ENCODE measurements at regions not wholly inside any gene's neighbourhood (a gene's known extent, or its start where the extent isn't known, plus 50 kb on each side); places are given as distances from the start of the nearest gene placed in this dataset.

GRCh38 chr14:97773598-97773997 is 976.4 kb downstream of the VRK1 start:
- no peak for TF ChIP-seq CTCF (conservative IDR thresholded peaks at IDR 0.05; ENCODE audit: low read depth, low read length)
- no peak for DNase-seq (ENCODE audit: low read depth)
- H3K4me3 ChIP-seq (ENCODE audit: low read depth, low read length), result no peak overlapping the region

GRCh38 chr14:97776890-97777558 is 979.8 kb downstream of the VRK1 start:
- no peak for TF ChIP-seq CTCF (conservative IDR thresholded peaks at IDR 0.05; ENCODE audit: low read depth, low read length)
- H3K4me3 ChIP-seq (ENCODE audit: low read depth, low read length), result no peak overlapping the region
- no peak for DNase-seq (ENCODE audit: low read depth)

- H3K4me3 ChIP-seq (ENCODE audit: low read depth, low read length), result no peak overlapping the region
- no peak for TF ChIP-seq CTCF (conservative IDR thresholded peaks at IDR 0.05; ENCODE audit: low read depth, low read length)
- DNase-seq (ENCODE audit: low read depth), result no peak
Observed at GRCh38 chr14:97777622-97778355, 980.6 kb downstream of the VRK1 start.

- no peak overlapping the region for H3K4me3 ChIP-seq (ENCODE audit: low read depth, low read length)
- TF ChIP-seq CTCF (conservative IDR thresholded peaks at IDR 0.05; ENCODE audit: low read depth, low read length), result no peak
- DNase-seq (ENCODE audit: low read depth), result no peak
Observed at GRCh38 chr14:97779140-97779539, 982.0 kb downstream of the VRK1 start.

GRCh38 chr14:97780804-97781203 is 983.6 kb downstream of the VRK1 start:
- H3K4me3 ChIP-seq (ENCODE audit: low read depth, low read length), result no peak overlapping the region
- no peak for DNase-seq (ENCODE audit: low read depth)
- TF ChIP-seq CTCF (conservative IDR thresholded peaks at IDR 0.05; ENCODE audit: low read depth, low read length), result no peak

GRCh38 chr14:97781961-97782360 is 984.8 kb downstream of the VRK1 start:
- no peak for TF ChIP-seq CTCF (conservative IDR thresholded peaks at IDR 0.05; ENCODE audit: low read depth, low read length)
- DNase-seq (ENCODE audit: low read depth), result no peak
- H3K4me3 ChIP-seq (ENCODE audit: low read depth, low read length), result no peak overlapping the region

Data from epithelial cell of proximal tubule (primary cell).